Caco-2 (cell line): ENCODE measurements at regions not wholly inside any gene's neighbourhood (a gene's known extent, or its start where the extent isn't known, plus 50 kb on each side); places are given as distances from the start of the nearest gene placed in this dataset.

ENCODE experiments used
- BruUV-seq: library from RNA; stranded (reverse); fragments of 400-500 nt; replicated peaks from 2 replicates; lab custom pipeline; 2021; lab: Mats Ljungman, UMichigan
- CTCF ChIA-PET: fragments of 300-600 bp; sonication (Branson Sonifier 250); formaldehyde crosslinking; loops from one replicate; lab custom pipeline; 2022; ENCODE audit warnings: antibody characterized with exemption; lab: Charles Lee
- POLR2A ChIA-PET: fragments of 300-600 bp; sonication (Branson Sonifier 250); formaldehyde crosslinking; loops from one replicate; lab custom pipeline; 2022; ENCODE audit warnings: antibody characterized with exemption; lab: Charles Lee
- DNase-seq, 2 experiments: peaks; one replicate each; pipeline versions ENCODE4 v3.0.0 to v3.0.0-alpha.2; 2020 to 2022
- H3K27me3 ChIP-seq: replicated peaks from 2 replicates; pipeline ENCODE4 v1.6.0; 2011; ENCODE audit warnings: low read length; ENCODE audit not compliant: control insufficient read depth, insufficient read depth
- H3K36me3 ChIP-seq: 2 replicates; pipeline ENCODE4 v1.5.1; 2011; ENCODE audit warnings: low read length; ENCODE audit not compliant: control insufficient read depth, insufficient read depth
- H3K4me1 ChIP-seq: fragments of 250-450 bp; sonication (Bioruptor Pico); 2 replicates; pipeline ENCODE4 v1.5.1; 2020; ENCODE audit warnings: mild to moderate bottlenecking
- H3K4me3 ChIP-seq: 2 replicates; pipeline ENCODE4 v1.5.1; 2011; ENCODE audit warnings: low read depth, mild to moderate bottlenecking, control low read depth, low read length
- H3K9me3 ChIP-seq: fragments of 250-450 bp; sonication (Bioruptor Pico); 2 replicates; pipeline ENCODE4 v1.5.1; 2020; ENCODE audit warnings: mild to moderate bottlenecking, moderate library complexity
- H3K27ac Mint-ChIP-seq: one replicate; pipeline ENCODE4 v1.8.0; 2022; ENCODE audit warnings: mixed read lengths; ENCODE audit not compliant: unreplicated experiment
- H3K27me3 Mint-ChIP-seq: one replicate; pipeline ENCODE4 v1.8.0; 2022; ENCODE audit warnings: mixed read lengths; ENCODE audit not compliant: insufficient read depth, unreplicated experiment
- H3K36me3 Mint-ChIP-seq: one replicate; pipeline ENCODE4 v1.8.0; 2022; ENCODE audit warnings: mild to moderate bottlenecking, mixed read lengths; ENCODE audit not compliant: insufficient read depth, unreplicated experiment
- H3K4me1 Mint-ChIP-seq: one replicate; pipeline ENCODE4 v1.8.0; 2022; ENCODE audit warnings: low read depth, mixed read lengths; ENCODE audit not compliant: unreplicated experiment
- H3K4me3 Mint-ChIP-seq: one replicate; pipeline ENCODE4 v1.8.0; 2022; ENCODE audit warnings: mild to moderate bottlenecking, moderate library complexity, mixed read lengths; ENCODE audit not compliant: unreplicated experiment
- H3K9me3 Mint-ChIP-seq: one replicate; pipeline ENCODE4 v1.8.0; 2022; ENCODE audit warnings: mixed read lengths; ENCODE audit not compliant: unreplicated experiment
- intact Hi-C: fragments of 100-400 bp; cut with micrococcal nuclease; formaldehyde crosslinking; loops from one replicate; pipeline ENCODE4 v1.10.0; 2022; ENCODE audit not compliant: unreplicated experiment
- TF ChIP-seq, protein P1 (sequence below), 2 experiments: fragments of 200-600 bp in 1 of 2; IDR thresholded peaks; 1 replicate in 1 of 2; 2 replicates in 1 of 2; pipeline versions ENCODE4 v1.5.1 to v1.8.0; 2011 to 2022; ENCODE audit warnings: antibody characterized with exemption in 1 of 2, control low read depth in 1 of 2, inconsistent platforms in 1 of 2, low read depth in 1 of 2, low read length in 1 of 2, mild to moderate bottlenecking in 1 of 2, moderate library complexity in 1 of 2; ENCODE audit not compliant: insufficient read depth in 1 of 2, severe bottlenecking in 1 of 2, unreplicated experiment in 1 of 2

DNA sequence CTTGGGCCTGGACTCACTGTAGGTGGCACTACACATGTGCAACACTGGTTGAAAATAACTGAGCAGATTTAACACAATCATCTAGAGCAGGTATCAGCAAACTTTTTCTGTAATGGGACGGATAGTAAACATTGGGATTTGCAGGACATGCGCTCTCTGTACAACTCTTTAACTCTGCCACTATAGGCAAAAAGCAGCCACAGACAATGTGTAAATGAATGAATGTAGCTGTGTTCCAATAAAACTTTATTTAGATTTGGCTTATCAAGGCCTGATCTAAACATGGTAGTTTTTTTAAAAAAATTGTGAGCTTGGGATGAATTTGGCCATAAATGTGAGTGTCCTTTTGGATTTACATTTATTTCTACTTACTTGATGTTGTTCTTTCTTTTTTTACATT lies 407.3 kb downstream of the FAT4 start:
- Mint-ChIP-seq H3K9me3 (no peaks in the 10 kb centered on the region), H3K4me1 (no peaks in the 10 kb centered on the region), H3K36me3 (no peaks in the 10 kb centered on the region), H3K27me3 (no peaks in the 10 kb centered on the region), H3K4me3 (no peak overlapping the region), H3K27ac (no peak overlapping the region)
- H3K4me3 ChIP-seq = no peak overlapping the region
- intact Hi-C loops = no loop called here
- TF ChIP-seq, protein P1, sequence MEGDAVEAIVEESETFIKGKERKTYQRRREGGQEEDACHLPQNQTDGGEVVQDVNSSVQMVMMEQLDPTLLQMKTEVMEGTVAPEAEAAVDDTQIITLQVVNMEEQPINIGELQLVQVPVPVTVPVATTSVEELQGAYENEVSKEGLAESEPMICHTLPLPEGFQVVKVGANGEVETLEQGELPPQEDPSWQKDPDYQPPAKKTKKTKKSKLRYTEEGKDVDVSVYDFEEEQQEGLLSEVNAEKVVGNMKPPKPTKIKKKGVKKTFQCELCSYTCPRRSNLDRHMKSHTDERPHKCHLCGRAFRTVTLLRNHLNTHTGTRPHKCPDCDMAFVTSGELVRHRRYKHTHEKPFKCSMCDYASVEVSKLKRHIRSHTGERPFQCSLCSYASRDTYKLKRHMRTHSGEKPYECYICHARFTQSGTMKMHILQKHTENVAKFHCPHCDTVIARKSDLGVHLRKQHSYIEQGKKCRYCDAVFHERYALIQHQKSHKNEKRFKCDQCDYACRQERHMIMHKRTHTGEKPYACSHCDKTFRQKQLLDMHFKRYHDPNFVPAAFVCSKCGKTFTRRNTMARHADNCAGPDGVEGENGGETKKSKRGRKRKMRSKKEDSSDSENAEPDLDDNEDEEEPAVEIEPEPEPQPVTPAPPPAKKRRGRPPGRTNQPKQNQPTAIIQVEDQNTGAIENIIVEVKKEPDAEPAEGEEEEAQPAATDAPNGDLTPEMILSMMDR (IDR thresholded peaks at IDR 0.05; ENCODE audit: insufficient read depth in 1 of 2, low read depth in 1 of 2, low read length in 1 of 2, severe bottlenecking in 1 of 2, unreplicated experiment in 1 of 2) = no peak
- no peaks in the 10 kb centered on the region for H3K9me3 ChIP-seq
- no peaks in the 10 kb centered on the region for H3K4me1 ChIP-seq
- H3K36me3 ChIP-seq = no peaks in the 10 kb centered on the region
- ChIA-PET CTCF (no interaction called here), POLR2A (no interaction called here)
- H3K27me3 ChIP-seq = no peaks in the 10 kb centered on the region
- DNase-seq = no peak
- no TSS peak for BruUV-seq

- H3K27ac Mint-ChIP-seq = no peak overlapping the region
- ChIA-PET POLR2A (no interaction called here), CTCF (no interaction called here)
- H3K9me3 ChIP-seq = no peaks in the 10 kb centered on the region
- no TSS peak for BruUV-seq
- H3K9me3 Mint-ChIP-seq = no peaks in the 10 kb centered on the region
- intact Hi-C loops = no loop called here
- H3K4me3 ChIP-seq = no peak overlapping the region
- H3K4me3 Mint-ChIP-seq = no peak overlapping the region
- H3K27me3 Mint-ChIP-seq = no peaks in the 10 kb centered on the region
- TF ChIP-seq, protein P1 (IDR thresholded peaks at IDR 0.05; ENCODE audit: insufficient read depth in 1 of 2, low read depth in 1 of 2, low read length in 1 of 2, severe bottlenecking in 1 of 2, unreplicated experiment in 1 of 2) = no peak
- H3K36me3 ChIP-seq = no peaks in the 10 kb centered on the region
- H3K4me1 ChIP-seq = no peaks in the 10 kb centered on the region
- no peaks in the 10 kb centered on the region for H3K4me1 Mint-ChIP-seq
- DNase-seq = no peak
- no peaks in the 10 kb centered on the region for H3K36me3 Mint-ChIP-seq
- H3K27me3 ChIP-seq = no peaks in the 10 kb centered on the region
These were observed 411.3 kb downstream of the FAT4 start for GRCh38 chr4:125725957-125726525.

GRCh38 chr4:125727931-125728330 lies 413.2 kb downstream of the FAT4 start:
- POLR2A ChIA-PET = no interaction called here
- Mint-ChIP-seq H3K4me1 (no peaks in the 10 kb centered on the region), H3K27ac (no peak overlapping the region), H3K4me3 (no peak overlapping the region), H3K9me3 (no peaks in the 10 kb centered on the region), H3K36me3 (no peaks in the 10 kb centered on the region), H3K27me3 (no peaks in the 10 kb centered on the region)
- CTCF ChIA-PET = no interaction called here
- Histone ChIP-seq H3K36me3 (no peaks in the 10 kb centered on the region), H3K4me3 (no peak overlapping the region), H3K4me1 (no peaks in the 10 kb centered on the region), H3K27me3 (no peaks in the 10 kb centered on the region), H3K9me3 (no peaks in the 10 kb centered on the region)
- BruUV-seq = no TSS peak
- DNase-seq = no peak
- TF ChIP-seq, protein P1 (IDR thresholded peaks at IDR 0.05; ENCODE audit: insufficient read depth in 1 of 2, low read depth in 1 of 2, low read length in 1 of 2, severe bottlenecking in 1 of 2, unreplicated experiment in 1 of 2) = no peak
- intact Hi-C loops = no loop called here
